Activated CD8-positive, alpha-beta memory T cell treated with anti-CD3 and anti-CD28 coated beads, Interleukin-2, amount 10 ng/mL, durations not matched to agents 7 days and 5 days (primary cell): ENCODE measurements at regions not wholly inside any gene's neighbourhood (a gene's known extent, or its start where the extent isn't known, plus 50 kb on each side); places are given as distances from the start of the nearest gene placed in this dataset.
"Not testable (repeated sequence)": the region's sequence is repeated elsewhere in the genome, so short reads cannot be mapped to it uniquely, and the experiment has no call there.

ENCODE experiments used
- ATAC-seq: fragments of 150-1000 bp; cut with Tn5 transposase; one replicate; pipeline ENCODE4 v1.10.0; 2021; ENCODE audit warnings: moderate library complexity
- CTCF ChIA-PET: fragments of 350-600 bp; sonication (Branson Sonifier 250); formaldehyde crosslinking; loops from one replicate; lab custom pipeline; 2021; ENCODE audit warnings: antibody characterized with exemption; lab: Charles Lee
- DNase-seq: peaks from one replicate; pipeline ENCODE4 v3.0.0-alpha.2; 2020
- H3K27ac Mint-ChIP-seq: one replicate; pipeline ENCODE4 v1.8.0; 2021; ENCODE audit warnings: mild to moderate bottlenecking, mixed read lengths
- H3K27me3 Mint-ChIP-seq: one replicate; pipeline ENCODE4 v1.8.0; 2021; ENCODE audit warnings: mixed read lengths
- H3K36me3 Mint-ChIP-seq: one replicate; pipeline ENCODE4 v1.8.0; 2021; ENCODE audit warnings: mild to moderate bottlenecking, mixed read lengths
- H3K4me1 Mint-ChIP-seq: one replicate; pipeline ENCODE4 v1.8.0; 2021; ENCODE audit warnings: mixed read lengths
- H3K4me3 Mint-ChIP-seq: one replicate; pipeline ENCODE4 v1.8.0; 2021; ENCODE audit warnings: mild to moderate bottlenecking, moderate library complexity, mixed read lengths
- H3K9me3 Mint-ChIP-seq: one replicate; pipeline ENCODE4 v1.8.0; 2022; ENCODE audit warnings: low read depth, mixed read lengths

- H3K9me3 Mint-ChIP-seq = no peaks in the 10 kb centered on the region
- CTCF ChIA-PET = no interaction called here
- H3K27me3 Mint-ChIP-seq = no peaks in the 10 kb centered on the region
- no peak for ATAC-seq
- no peaks in the 10 kb centered on the region for H3K36me3 Mint-ChIP-seq
- DNase-seq = no peak
- H3K4me1 Mint-ChIP-seq = no peaks in the 10 kb centered on the region
- H3K27ac Mint-ChIP-seq = no peak overlapping the region
- no peak overlapping the region for H3K4me3 Mint-ChIP-seq
Measured at GRCh38 chr3:152772674-152773225, 62.2 kb upstream of the P2RY1 start.

- H3K4me3 Mint-ChIP-seq = no peak overlapping the region
- H3K4me1 Mint-ChIP-seq = no peaks in the 10 kb centered on the region
- DNase-seq = no peak
- no peaks in the 10 kb centered on the region for H3K36me3 Mint-ChIP-seq
- H3K27ac Mint-ChIP-seq = no peak overlapping the region
- H3K9me3 Mint-ChIP-seq = no peaks in the 10 kb centered on the region
- no peaks in the 10 kb centered on the region for H3K27me3 Mint-ChIP-seq
- CTCF ChIA-PET = no interaction called here
- no peak for ATAC-seq
Measured at GRCh38 chr3:152773633-152774032, 61.3 kb upstream of the P2RY1 start.

DNA sequence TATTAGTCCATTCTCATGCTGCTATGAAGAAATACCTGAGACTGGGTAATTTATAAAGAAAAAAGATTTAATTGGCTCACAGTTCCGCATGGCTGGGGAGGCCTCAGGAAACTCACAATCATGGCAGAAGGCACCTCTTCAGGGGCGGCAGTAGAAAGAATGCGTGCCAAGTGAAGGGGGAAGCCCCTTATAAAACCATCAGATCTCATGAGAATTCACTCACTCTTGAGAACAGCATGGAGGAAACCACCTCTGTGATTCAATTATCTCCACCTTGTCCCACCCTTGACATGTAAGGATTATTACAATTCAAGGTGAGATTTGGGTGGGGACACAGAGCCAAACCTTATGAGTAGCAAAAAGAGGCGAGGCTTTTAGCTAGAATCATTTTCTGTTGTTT lies 60.7 kb upstream of the P2RY1 start:
- H3K4me3 Mint-ChIP-seq, H3K27ac Mint-ChIP-seq, H3K4me1 Mint-ChIP-seq, H3K27me3 Mint-ChIP-seq, H3K9me3 Mint-ChIP-seq, ATAC-seq, DNase-seq, CTCF ChIA-PET, H3K36me3 Mint-ChIP-seq: not testable (repeated sequence)

- Mint-ChIP-seq H3K36me3 (no peaks in the 10 kb centered on the region), H3K4me1 (no peaks in the 10 kb centered on the region)
Measured at GRCh38 chr3:152778022-152778421, 56.9 kb upstream of the P2RY1 start.

GRCh38 chr3:152779653-152780052 lies 55.3 kb upstream of the P2RY1 start:
- DNase-seq (no peak), ATAC-seq (no peak)
- no peaks in the 10 kb centered on the region for H3K27me3 Mint-ChIP-seq
- no peak overlapping the region for H3K27ac Mint-ChIP-seq
- CTCF ChIA-PET = no interaction called here
- no peaks in the 10 kb centered on the region for H3K9me3 Mint-ChIP-seq
- no peaks in the 10 kb centered on the region for H3K4me1 Mint-ChIP-seq
- no peak overlapping the region for H3K4me3 Mint-ChIP-seq
- no peaks in the 10 kb centered on the region for H3K36me3 Mint-ChIP-seq

More at GRCh38 chr3:152778022-152778421, 56.9 kb upstream of the P2RY1 start:
- Mint-ChIP-seq H3K27ac (no peak overlapping the region), H3K27me3 (no peaks in the 10 kb centered on the region), H3K4me3 (no peak overlapping the region), H3K9me3 (no peaks in the 10 kb centered on the region)
- ATAC-seq = no peak
- DNase-seq = no peak
- CTCF ChIA-PET = interaction anchor here (0.8 kb wide), 1 partner anchor 14 kb away, joined by 3 read pairs; no protein-coding TSS in a partner anchor

GRCh38 chr3:152780553-152780952 lies 54.4 kb upstream of the P2RY1 start:
- no peak for ATAC-seq
- no peak for DNase-seq
- Mint-ChIP-seq H3K4me1 (no peaks in the 10 kb centered on the region), H3K36me3 (no peaks in the 10 kb centered on the region), H3K4me3 (no peak overlapping the region), H3K27ac (no peak overlapping the region), H3K9me3 (no peaks in the 10 kb centered on the region), H3K27me3 (no peaks in the 10 kb centered on the region)
- CTCF ChIA-PET = no interaction called here

GRCh38 chr3:152785051-152785450 lies 49.9 kb upstream of the P2RY1 start:
- no peaks in the 10 kb centered on the region for H3K36me3 Mint-ChIP-seq
- no peaks in the 10 kb centered on the region for H3K27me3 Mint-ChIP-seq
- no peak overlapping the region for H3K4me3 Mint-ChIP-seq
- no peak for DNase-seq
- ATAC-seq = no peak
- no peaks in the 10 kb centered on the region for H3K4me1 Mint-ChIP-seq
- peaks cover 2% of the 10 kb centered on the region for H3K9me3 Mint-ChIP-seq
- no peak overlapping the region for H3K27ac Mint-ChIP-seq
- CTCF ChIA-PET = no interaction called here
